CD4-positive, CD25-positive, alpha-beta regulatory T cell (primary cell): ENCODE measurements at regions not wholly inside any gene's neighbourhood (a gene's known extent, or its start where the extent isn't known, plus 50 kb on each side); places are given as distances from the start of the nearest gene placed in this dataset.

Experiments
- ATAC-seq, 2 donors: fragments of 150-1000 bp; cut with Tn5 transposase; one replicate each; pipeline ENCODE4 v1.10.0; 2021; ENCODE audit warnings: low read depth in 2 of 2, moderate number of reproducible peaks in 2 of 2, moderate library complexity in 1 of 2
- DNase-seq, 3 donors: peaks; one replicate each; pipeline versions ENCODE4 v3.0.0 to v3.0.0-alpha.2; 2012 to 2022; ENCODE audit warnings: mixed read lengths in 1 of 3
- H3K27ac ChIP-seq: one replicate; pipeline ENCODE4 v1.7.0; 2013; ENCODE audit warnings: mild to moderate bottlenecking, low read length; ENCODE audit not compliant: insufficient read depth, poor library complexity, severe bottlenecking
- H3K27me3 ChIP-seq: one replicate; pipeline ENCODE4 v1.7.0; 2013; ENCODE audit warnings: low read length; ENCODE audit not compliant: control insufficient read depth, insufficient read depth
- H3K36me3 ChIP-seq: one replicate; pipeline ENCODE4 v1.7.0; 2013; ENCODE audit warnings: mild to moderate bottlenecking, low read length, moderate library complexity; ENCODE audit not compliant: control insufficient read depth, insufficient read depth
- H3K4me1 ChIP-seq: 2 replicates; pipeline ENCODE4 v1.7.0; 2013; ENCODE audit warnings: mild to moderate bottlenecking, low read length; ENCODE audit not compliant: insufficient read depth, control insufficient read depth, poor library complexity, severe bottlenecking
- H3K4me3 ChIP-seq: one replicate; pipeline ENCODE4 v1.7.0; 2013; ENCODE audit warnings: low read depth, mild to moderate bottlenecking, low read length, moderate library complexity
- H3K9me3 ChIP-seq, 2 experiments: 1 replicate in 1 of 2; 2 replicates in 1 of 2; pipeline ENCODE4 v1.7.0; 2013; ENCODE audit warnings: low read length in 2 of 2, mild to moderate bottlenecking in 1 of 2, moderate library complexity in 1 of 2; ENCODE audit not compliant: control insufficient read depth in 2 of 2
- H3K27ac Mint-ChIP-seq, 3 donors: one replicate each; pipeline ENCODE4 v1.8.0; 2020 to 2022; ENCODE audit warnings: mild to moderate bottlenecking in 3 of 3, mixed read lengths in 3 of 3, moderate library complexity in 2 of 3
- H3K27me3 Mint-ChIP-seq: one replicate; pipeline ENCODE4 v1.8.0; 2022; ENCODE audit warnings: mild to moderate bottlenecking, mixed read lengths
- H3K36me3 Mint-ChIP-seq: one replicate; pipeline ENCODE4 v1.8.0; 2020; ENCODE audit warnings: mixed read lengths
- H3K4me1 Mint-ChIP-seq, 4 donors: one replicate each; pipeline ENCODE4 v1.8.0; 2020 to 2022; ENCODE audit warnings: mixed read lengths in 4 of 4, mild to moderate bottlenecking in 1 of 4
- H3K4me3 Mint-ChIP-seq, 4 donors: one replicate each; pipeline ENCODE4 v1.8.0; 2020 to 2022; ENCODE audit warnings: mild to moderate bottlenecking in 4 of 4, mixed read lengths in 4 of 4, moderate library complexity in 3 of 4
- H3K9me3 Mint-ChIP-seq, 7 donors: one replicate each; pipeline ENCODE4 v1.8.0; 2020 to 2022; ENCODE audit warnings: mixed read lengths in 7 of 7, mild to moderate bottlenecking in 3 of 7, moderate library complexity in 2 of 7

DNA sequence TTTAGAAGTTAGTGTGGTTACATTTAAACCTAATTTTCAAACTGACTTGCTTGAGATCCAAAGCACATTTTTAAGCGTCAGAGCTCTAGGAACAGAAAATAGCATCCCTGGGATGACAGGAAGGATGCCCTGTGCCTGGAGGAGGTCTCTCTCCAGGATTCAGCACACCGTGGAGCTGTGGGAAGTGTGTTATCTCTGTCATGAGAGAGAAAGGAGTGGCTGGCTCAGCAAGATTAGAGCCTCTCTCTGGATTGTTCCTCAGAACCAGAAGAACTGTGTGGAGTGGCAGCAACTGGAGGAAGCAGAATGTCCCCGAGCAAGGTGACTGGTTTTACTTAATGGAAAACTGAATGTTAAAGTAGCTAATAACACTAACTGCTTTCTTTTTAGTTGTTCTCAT, 233.6 kb upstream of the TGFBR2 start:
- H3K27ac ChIP-seq = no peak overlapping the region
- no peak for DNase-seq
- H3K4me3 ChIP-seq = no peak overlapping the region
- Mint-ChIP-seq H3K27me3 (peaks cover 41% of the 10 kb centered on the region), H3K36me3 (no peaks in the 10 kb centered on the region), H3K27ac (no peak overlapping the region), H3K4me3 (no peak overlapping the region), H3K4me1 (peaks cover 0 to 4% (median 2%) of the 10 kb centered on the region in 4 donors), H3K9me3 (peaks cover 0 to 4% (median 0%) of the 10 kb centered on the region in 7 donors)
- H3K4me1 ChIP-seq = no peaks in the 10 kb centered on the region
- no peaks in the 10 kb centered on the region for H3K9me3 ChIP-seq
- peaks cover 5% of the 10 kb centered on the region for H3K27me3 ChIP-seq
- ATAC-seq = no peak
- H3K36me3 ChIP-seq = no peaks in the 10 kb centered on the region

DNA sequence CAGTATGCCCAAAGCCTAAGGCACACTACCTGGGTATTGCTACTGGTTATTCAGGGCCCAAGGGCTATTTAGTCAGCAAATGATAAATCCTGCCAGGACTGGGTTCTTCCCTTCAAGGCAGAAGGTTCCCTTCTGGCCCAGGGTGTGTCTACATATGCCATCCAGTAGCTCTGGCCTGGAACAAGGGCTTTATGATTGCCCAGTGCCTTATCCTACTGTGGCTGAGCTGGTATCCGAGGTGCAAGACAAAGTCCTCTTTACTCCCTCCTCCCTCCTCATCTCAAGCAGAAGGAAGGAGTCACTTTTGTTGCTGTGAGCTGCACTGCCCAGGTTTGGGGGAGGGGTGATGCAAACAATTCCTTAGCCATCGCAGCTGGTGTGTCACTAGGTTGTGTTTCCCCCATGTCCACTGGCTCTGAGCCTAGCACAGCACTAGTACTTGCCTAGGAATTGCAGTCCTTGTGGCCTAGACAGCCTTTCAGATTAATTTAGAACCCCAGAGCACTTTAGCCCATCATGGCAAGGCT, 221.8 kb upstream of the TGFBR2 start:
- H3K9me3 Mint-ChIP-seq = peaks cover 0 to 13% (median 4%) of the 10 kb centered on the region in 7 donors
- H3K4me1 Mint-ChIP-seq = no peaks in the 10 kb centered on the region
- H3K27ac ChIP-seq = no peak overlapping the region

DNA sequence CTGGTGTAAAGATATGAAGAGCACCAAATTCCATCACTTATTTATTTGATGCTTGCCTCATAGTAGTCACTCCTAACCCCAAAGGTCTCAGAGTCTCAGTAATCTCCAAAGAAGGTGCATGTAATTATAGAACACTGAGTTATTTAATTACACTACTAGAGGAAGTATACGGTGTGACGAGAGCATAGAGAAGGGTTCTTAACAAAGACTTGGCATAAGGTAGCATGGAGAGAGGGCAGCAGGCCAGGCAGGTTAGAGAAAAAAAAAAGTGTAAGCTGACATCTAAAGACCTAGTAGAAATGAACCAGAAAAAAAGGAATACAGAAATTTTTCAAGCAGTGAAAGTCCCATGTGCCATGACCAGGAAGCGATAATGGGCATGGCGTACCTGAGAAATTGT, 213.3 kb upstream of the TGFBR2 start:
- no peak overlapping the region for H3K27ac Mint-ChIP-seq
- DNase-seq = no peak
- no peak overlapping the region for H3K4me3 ChIP-seq
- peaks cover 3% of the 10 kb centered on the region for H3K36me3 Mint-ChIP-seq
- H3K4me1 Mint-ChIP-seq = peaks cover 0 to 5% (median 0%) of the 10 kb centered on the region in 4 donors
- H3K27me3 ChIP-seq = peaks cover 2% of the 10 kb centered on the region
- no peak overlapping the region for H3K4me3 Mint-ChIP-seq
- no peak for ATAC-seq
- no peak overlapping the region for H3K27ac ChIP-seq
- no peaks in the 10 kb centered on the region for H3K36me3 ChIP-seq
- peaks cover 0 to 13% (median 2%) of the 10 kb centered on the region in 7 donors for H3K9me3 Mint-ChIP-seq
- H3K27me3 Mint-ChIP-seq = peaks cover 18% of the 10 kb centered on the region
- H3K4me1 ChIP-seq = no peaks in the 10 kb centered on the region
- no peaks in the 10 kb centered on the region for H3K9me3 ChIP-seq

More for the DNA sequence above, 221.8 kb upstream of the TGFBR2 start:
- H3K4me3 Mint-ChIP-seq = no peak overlapping the region
- Histone ChIP-seq H3K27me3 (peaks cover 2% of the 10 kb centered on the region), H3K4me1 (no peaks in the 10 kb centered on the region), H3K36me3 (no peaks in the 10 kb centered on the region), H3K4me3 (no peak overlapping the region), H3K9me3 (no peaks in the 10 kb centered on the region)
- H3K36me3 Mint-ChIP-seq = peaks cover 3% of the 10 kb centered on the region
- DNase-seq = no peak
- no peak overlapping the region for H3K27ac Mint-ChIP-seq
- peaks cover 10% of the 10 kb centered on the region for H3K27me3 Mint-ChIP-seq
- no peak for ATAC-seq

DNA sequence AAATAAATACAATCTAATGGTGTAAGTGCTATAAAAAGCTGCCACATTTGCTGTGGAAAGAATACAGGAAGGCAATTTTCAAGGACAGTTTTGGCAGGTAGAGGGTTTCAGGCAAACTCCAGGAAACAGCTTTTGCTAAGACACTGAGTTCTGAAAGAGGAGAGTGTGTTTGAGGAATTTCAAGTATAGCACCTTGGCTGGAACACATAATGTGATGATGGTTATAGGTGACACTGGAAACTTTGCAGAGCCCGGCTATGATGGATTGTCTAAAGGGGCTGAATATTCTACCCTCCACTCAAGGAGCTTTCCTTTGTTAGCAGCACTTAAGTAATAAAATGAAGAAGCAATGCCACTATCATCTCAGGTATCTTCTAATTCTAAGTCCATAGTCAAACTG, 209.4 kb upstream of the TGFBR2 start:
- no peaks in the 10 kb centered on the region for H3K9me3 ChIP-seq
- no peak overlapping the region for H3K27ac Mint-ChIP-seq
- DNase-seq (no peak), ATAC-seq (no peak)
- H3K4me3 ChIP-seq = no peak overlapping the region
- H3K36me3 Mint-ChIP-seq = no peaks in the 10 kb centered on the region
- H3K27me3 ChIP-seq = no peaks in the 10 kb centered on the region
- no peaks in the 10 kb centered on the region for H3K36me3 ChIP-seq
- peaks cover 5 to 13% (median 8%) of the 10 kb centered on the region in 4 donors for H3K4me1 Mint-ChIP-seq
- H3K9me3 Mint-ChIP-seq = peaks cover 0 to 8% (median 2%) of the 10 kb centered on the region in 7 donors
- H3K4me1 ChIP-seq = no peaks in the 10 kb centered on the region
- no peak overlapping the region for H3K27ac ChIP-seq
- no peak overlapping the region for H3K4me3 Mint-ChIP-seq
- H3K27me3 Mint-ChIP-seq = peaks cover 12% of the 10 kb centered on the region

DNA sequence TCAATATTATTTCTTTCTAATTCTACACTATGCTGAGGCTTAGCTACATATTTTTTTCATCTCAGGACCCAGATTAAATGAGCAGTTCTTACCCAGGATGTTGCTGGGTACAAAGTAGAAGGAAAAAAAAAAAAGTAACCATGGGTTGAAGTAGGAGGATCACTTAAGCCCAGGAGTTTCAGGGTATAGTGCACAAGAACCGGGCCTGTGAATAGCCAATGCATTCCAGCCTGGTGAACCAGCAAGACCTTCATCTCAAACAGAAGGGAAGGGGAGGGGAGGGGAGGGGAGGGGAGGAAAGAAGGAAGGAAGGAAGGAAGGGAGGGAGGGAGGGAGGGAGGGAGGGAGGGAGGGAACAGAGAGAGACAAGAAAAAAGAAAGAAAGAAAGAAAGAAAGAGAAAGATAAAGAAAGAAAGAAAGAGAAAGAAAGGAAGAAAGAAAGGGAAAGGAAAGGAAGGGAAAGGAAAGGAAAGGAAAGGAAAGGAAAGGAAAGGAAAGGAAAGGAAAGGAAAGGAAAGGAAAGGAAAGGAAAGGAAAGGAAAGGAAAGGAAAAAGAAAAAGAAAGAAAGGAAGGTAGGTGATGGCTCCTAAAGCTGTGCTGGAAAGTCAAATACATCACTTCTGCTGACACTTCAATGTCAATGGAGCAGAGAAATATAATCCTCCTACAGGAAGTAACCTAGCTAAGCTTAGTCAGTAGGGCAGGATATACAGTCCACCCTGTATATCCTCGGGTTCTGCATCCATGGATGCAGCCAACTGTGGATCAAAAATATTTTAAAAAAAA, 206.8 kb upstream of the TGFBR2 start:
- ATAC-seq = no peak
- H3K27ac Mint-ChIP-seq = no peak overlapping the region

DNA sequence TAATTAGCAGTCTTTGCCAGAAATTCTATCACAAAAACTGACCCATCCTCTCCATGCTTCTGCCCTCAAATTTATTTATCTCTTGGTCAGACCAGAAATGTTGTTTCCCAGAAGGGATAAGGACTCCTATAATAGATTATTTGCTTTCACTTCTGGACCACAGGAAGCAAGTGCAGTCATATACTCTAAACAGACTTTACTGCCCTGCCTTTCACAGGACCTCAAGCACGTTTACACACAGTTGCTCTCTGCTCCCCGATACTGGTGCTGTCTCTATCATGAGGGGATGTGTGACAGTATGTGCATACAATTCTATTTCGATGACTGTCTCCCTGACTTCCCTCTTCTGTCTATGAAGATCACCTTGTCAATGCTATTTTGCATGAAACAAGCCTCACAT, 205.5 kb upstream of the TGFBR2 start:
- peaks cover 17% of the 10 kb centered on the region for H3K27me3 Mint-ChIP-seq

More for the DNA sequence above, 206.8 kb upstream of the TGFBR2 start:
- Histone ChIP-seq H3K9me3 (no peaks in the 10 kb centered on the region), H3K36me3 (no peaks in the 10 kb centered on the region), H3K27ac (no peak overlapping the region), H3K4me3 (no peak overlapping the region), H3K27me3 (peaks cover 5% of the 10 kb centered on the region), H3K4me1 (no peaks in the 10 kb centered on the region)
- Mint-ChIP-seq H3K27me3 (peaks cover 17% of the 10 kb centered on the region), H3K4me1 (peaks cover 0 to 13% (median 11%) of the 10 kb centered on the region in 4 donors), H3K36me3 (no peaks in the 10 kb centered on the region), H3K4me3 (no peak overlapping the region), H3K9me3 (peaks cover 0 to 4% (median 0%) of the 10 kb centered on the region in 7 donors)
- DNase-seq = no peak

DNA sequence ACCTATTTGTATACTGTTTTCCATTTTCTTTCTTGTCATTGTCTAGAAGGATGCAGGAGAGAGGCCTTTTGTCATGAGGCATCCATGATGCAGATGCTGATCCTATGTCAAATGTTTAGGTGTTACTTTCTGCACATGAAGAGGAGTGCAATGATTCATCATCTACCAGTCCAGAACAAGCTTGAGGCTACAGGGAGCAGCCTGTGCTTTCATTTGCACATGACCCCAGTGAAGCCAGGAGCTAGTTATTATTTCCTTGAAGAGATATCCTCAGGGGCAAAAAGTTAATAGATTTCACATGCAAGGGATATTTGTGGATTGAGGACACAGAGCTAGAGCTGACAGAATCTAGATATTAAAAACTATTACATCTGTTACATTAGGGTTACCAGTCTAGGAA, 204.4 kb upstream of the TGFBR2 start:
- H3K36me3 ChIP-seq = no peaks in the 10 kb centered on the region
- no peak for ATAC-seq
- Mint-ChIP-seq H3K36me3 (no peaks in the 10 kb centered on the region), H3K27ac (peak overlapping the region in 1 of 3 donors; percentile 23), H3K9me3 (peaks cover 0 to 1% (median 0%) of the 10 kb centered on the region in 7 donors), H3K27me3 (peaks cover 17% of the 10 kb centered on the region), H3K4me3 (no peak overlapping the region), H3K4me1 (peaks cover 0 to 13% (median 11%) of the 10 kb centered on the region in 4 donors)
- H3K4me1 ChIP-seq = no peaks in the 10 kb centered on the region
- no peak for DNase-seq
- H3K27me3 ChIP-seq = peaks cover 5% of the 10 kb centered on the region
- no peak overlapping the region for H3K27ac ChIP-seq
- H3K9me3 ChIP-seq = no peaks in the 10 kb centered on the region
- H3K4me3 ChIP-seq = no peak overlapping the region

More for the DNA sequence above, 205.5 kb upstream of the TGFBR2 start:
- Histone ChIP-seq H3K36me3 (no peaks in the 10 kb centered on the region), H3K4me1 (no peaks in the 10 kb centered on the region), H3K4me3 (no peak overlapping the region), H3K9me3 (no peaks in the 10 kb centered on the region), H3K27me3 (peaks cover 5% of the 10 kb centered on the region), H3K27ac (no peak overlapping the region)
- ATAC-seq = no peak
- no peak for DNase-seq
- no peaks in the 10 kb centered on the region for H3K36me3 Mint-ChIP-seq
- no peak overlapping the region for H3K4me3 Mint-ChIP-seq
- H3K9me3 Mint-ChIP-seq = peaks cover 0 to 3% (median 0%) of the 10 kb centered on the region in 7 donors
- H3K4me1 Mint-ChIP-seq = peaks cover 0 to 13% (median 11%) of the 10 kb centered on the region in 4 donors
- H3K27ac Mint-ChIP-seq = no peak overlapping the region
